ENCODE measurements at regions not wholly inside any gene's neighbourhood (a gene's known extent, or its start where the extent isn't known, plus 50 kb on each side); places are given as distances from the start of the nearest gene placed in this dataset.

DNA sequence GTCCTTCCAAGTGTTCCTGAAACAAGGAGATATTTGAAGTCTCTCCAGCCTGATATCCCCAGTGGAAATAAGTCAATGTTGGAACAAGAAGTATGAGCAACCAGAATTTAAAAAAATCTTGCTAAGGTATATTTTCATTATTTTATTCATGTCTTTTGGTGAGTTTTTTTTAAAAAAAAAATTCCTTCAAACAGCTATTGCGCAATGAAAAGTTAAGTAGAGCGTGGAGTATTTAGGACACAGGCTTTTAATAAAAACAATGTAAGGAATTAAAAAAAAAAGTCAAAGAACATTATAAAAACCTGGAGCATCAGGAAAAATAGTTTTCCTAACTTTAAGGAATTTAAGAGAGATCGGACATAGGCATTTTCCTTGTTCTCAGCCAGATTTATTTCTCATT lies 940.4 kb downstream of the KCNJ2 start:
- H3K4me3 ChIP-seq = no peak overlapping the region
- H3K9ac ChIP-seq (ENCODE audit: insufficient read length) = no peak overlapping the region
- no peaks in the 10 kb centered on the region for H3K9me3 ChIP-seq (ENCODE audit: low read depth, low read length)
- no peak overlapping the region for H3K27ac ChIP-seq
- no peak for DNase-seq (ENCODE audit: low read depth, low spot score)
- TF ChIP-seq EZH2 (IDR thresholded peaks at IDR 0.05) (no peak), POLR2AphosphoS5 (IDR thresholded peaks at IDR 0.05; ENCODE audit: borderline replicate concordance, low read depth, low read length) (no peak), FOXP2 (optimal IDR thresholded peaks at IDR 0.05; ENCODE audit: control extremely low read depth, extremely low read length, insufficient read depth) (no peak)
- no peaks in the 10 kb centered on the region for H3K36me3 ChIP-seq (ENCODE audit: insufficient read depth, low read length)

DNA sequence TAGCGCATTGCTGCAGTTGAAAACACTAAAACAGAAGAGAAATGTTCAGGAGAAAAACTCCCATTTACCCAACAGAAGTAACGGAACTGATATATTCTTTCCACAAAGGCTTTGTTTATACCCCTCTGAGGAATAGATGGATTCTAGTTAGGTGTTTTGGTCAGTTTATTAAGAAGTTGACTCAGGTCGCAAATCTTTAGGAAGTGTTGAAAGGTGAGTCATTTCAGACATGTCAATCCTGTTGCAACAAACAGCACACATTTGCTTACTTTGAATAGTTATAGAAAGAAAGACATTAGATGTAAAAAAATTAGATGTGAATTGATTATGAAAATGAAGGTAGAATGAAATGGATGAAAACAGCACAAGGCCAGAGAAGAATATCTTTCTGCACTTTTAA lies 941.0 kb downstream of the KCNJ2 start:
- no peak overlapping the region for H3K27ac ChIP-seq
- TF ChIP-seq FOXP2 (optimal IDR thresholded peaks at IDR 0.05; ENCODE audit: control extremely low read depth, extremely low read length, insufficient read depth) (no peak), EZH2 (IDR thresholded peaks at IDR 0.05) (no peak), POLR2AphosphoS5 (IDR thresholded peaks at IDR 0.05; ENCODE audit: borderline replicate concordance, low read depth, low read length) (no peak)
- no peak for DNase-seq (ENCODE audit: low read depth, low spot score)
- H3K4me3 ChIP-seq = no peak overlapping the region
- no peaks in the 10 kb centered on the region for H3K9me3 ChIP-seq (ENCODE audit: low read depth, low read length)
- no peak overlapping the region for H3K9ac ChIP-seq (ENCODE audit: insufficient read length)
- no peaks in the 10 kb centered on the region for H3K36me3 ChIP-seq (ENCODE audit: insufficient read depth, low read length)

DNA sequence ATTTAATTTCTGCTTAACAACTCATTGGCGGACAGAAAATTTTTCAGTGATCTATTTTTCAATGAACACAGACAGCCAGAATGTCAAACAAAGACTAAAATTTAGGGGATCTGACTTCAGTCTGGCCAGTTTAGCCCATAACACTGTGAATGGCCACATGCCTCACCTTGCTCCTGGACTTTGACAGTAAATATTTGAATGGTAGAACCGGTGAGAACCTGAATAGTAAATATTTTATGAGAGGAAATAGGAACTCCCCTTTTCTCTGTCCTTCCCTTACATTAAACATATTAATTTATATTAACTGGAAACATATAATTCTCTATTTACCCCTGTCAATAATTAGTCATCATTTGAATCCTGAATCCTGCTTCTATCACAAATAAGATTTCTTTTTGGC lies 942.1 kb downstream of the KCNJ2 start:
- Histone ChIP-seq H3K9me3 (ENCODE audit: low read depth, low read length) (no peaks in the 10 kb centered on the region), H3K27ac (no peak overlapping the region), H3K4me3 (no peak overlapping the region), H3K9ac (ENCODE audit: insufficient read length) (no peak overlapping the region), H3K36me3 (ENCODE audit: insufficient read depth, low read length) (no peaks in the 10 kb centered on the region)
- TF ChIP-seq EZH2 (IDR thresholded peaks at IDR 0.05) (no peak), POLR2AphosphoS5 (IDR thresholded peaks at IDR 0.05; ENCODE audit: borderline replicate concordance, low read depth, low read length) (no peak), FOXP2 (optimal IDR thresholded peaks at IDR 0.05; ENCODE audit: control extremely low read depth, extremely low read length, insufficient read depth) (no peak)
- DNase-seq (ENCODE audit: low read depth, low spot score) = no peak

DNA sequence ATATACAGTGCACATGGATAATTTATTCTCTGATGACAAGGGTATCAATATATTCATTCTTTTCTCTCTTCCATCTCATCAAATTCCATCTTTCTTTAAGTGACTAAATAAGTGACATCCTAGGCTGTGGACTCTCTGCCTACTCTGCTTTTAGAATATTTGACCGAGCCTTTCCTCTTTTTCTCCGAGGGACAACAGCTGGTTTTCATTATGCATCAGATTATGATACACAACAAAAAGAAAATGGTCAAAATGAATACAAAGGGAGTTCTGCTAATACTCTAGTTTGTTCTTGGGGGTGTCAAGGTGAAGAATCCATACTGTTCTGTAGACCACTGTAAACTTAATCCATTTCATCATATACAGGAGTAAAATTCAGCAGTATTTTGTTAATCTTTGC lies 942.6 kb downstream of the KCNJ2 start:
- Histone ChIP-seq H3K36me3 (ENCODE audit: insufficient read depth, low read length) (no peaks in the 10 kb centered on the region), H3K9ac (ENCODE audit: insufficient read length) (no peak overlapping the region), H3K4me3 (no peak overlapping the region), H3K9me3 (ENCODE audit: low read depth, low read length) (no peaks in the 10 kb centered on the region), H3K27ac (no peak overlapping the region)
- TF ChIP-seq POLR2AphosphoS5 (IDR thresholded peaks at IDR 0.05; ENCODE audit: borderline replicate concordance, low read depth, low read length) (no peak), FOXP2 (optimal IDR thresholded peaks at IDR 0.05; ENCODE audit: control extremely low read depth, extremely low read length, insufficient read depth) (no peak), EZH2 (IDR thresholded peaks at IDR 0.05) (no peak)
- DNase-seq (ENCODE audit: low read depth, low spot score) = no peak

DNA sequence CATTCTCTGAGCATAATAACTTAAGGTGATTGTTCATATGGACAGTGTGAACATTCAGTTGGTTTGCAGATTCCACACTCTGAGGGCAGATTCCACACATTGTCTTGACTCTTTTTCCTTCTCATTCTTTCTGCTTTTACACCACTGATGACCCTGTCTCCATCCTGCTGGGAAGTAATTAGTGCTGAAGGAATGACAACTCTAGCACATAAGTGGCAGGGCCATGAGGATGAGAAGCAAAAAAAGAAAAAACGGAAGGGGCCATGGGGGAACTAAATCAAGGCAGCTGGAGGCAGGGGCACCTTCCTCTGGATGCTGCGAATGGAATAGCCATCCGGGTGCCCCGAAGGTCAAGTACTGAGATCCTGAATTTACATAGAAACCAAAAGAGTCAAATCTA lies 944.0 kb downstream of the KCNJ2 start:
- Histone ChIP-seq H3K9ac (ENCODE audit: insufficient read length) (no peak overlapping the region), H3K4me3 (no peak overlapping the region), H3K36me3 (ENCODE audit: insufficient read depth, low read length) (no peaks in the 10 kb centered on the region), H3K27ac (no peak overlapping the region), H3K9me3 (ENCODE audit: low read depth, low read length) (no peaks in the 10 kb centered on the region)
- TF ChIP-seq EZH2 (IDR thresholded peaks at IDR 0.05) (no peak), FOXP2 (optimal IDR thresholded peaks at IDR 0.05; ENCODE audit: control extremely low read depth, extremely low read length, insufficient read depth) (no peak), POLR2AphosphoS5 (IDR thresholded peaks at IDR 0.05; ENCODE audit: borderline replicate concordance, low read depth, low read length) (no peak)
- DNase-seq (ENCODE audit: low read depth, low spot score) = no peak

DNA sequence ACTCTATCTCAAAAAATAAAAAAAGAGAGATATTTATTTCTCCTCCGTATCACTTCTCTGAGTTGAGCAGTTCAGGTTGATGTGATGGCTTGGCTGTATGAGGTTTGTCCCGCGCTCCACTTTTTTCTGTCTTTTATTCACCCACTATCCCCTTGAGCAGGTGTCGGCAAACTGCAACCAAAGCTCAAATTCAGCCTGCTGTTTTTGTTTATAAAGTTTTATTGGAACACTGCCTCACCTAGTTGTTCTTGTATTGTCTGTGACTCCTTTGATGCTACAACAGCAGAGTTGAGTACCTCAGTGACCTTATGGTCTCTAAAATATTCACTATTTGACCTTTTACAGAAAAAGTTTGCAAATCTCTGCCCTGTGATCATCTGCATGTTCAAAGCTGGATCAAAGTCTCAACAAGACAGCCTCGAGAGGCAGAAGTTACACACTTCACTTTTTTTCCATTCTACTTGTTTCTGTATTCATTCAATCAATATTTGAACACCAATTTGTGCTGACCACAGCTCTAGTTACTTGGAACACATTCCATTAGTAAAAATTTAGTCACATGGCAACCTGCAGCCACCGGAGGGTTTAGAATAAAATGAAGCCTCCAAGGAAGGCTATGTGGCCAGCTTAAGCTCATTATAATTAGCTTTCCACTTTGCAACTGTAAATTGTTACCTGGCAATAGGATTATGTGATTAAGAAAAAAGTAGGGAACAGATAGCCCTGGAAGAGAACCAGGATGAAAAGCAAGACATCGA lies 945.8 kb downstream of the KCNJ2 start:
- DNase-seq (ENCODE audit: low read depth, low spot score) = no peak
- TF ChIP-seq EZH2 (IDR thresholded peaks at IDR 0.05) (no peak), POLR2AphosphoS5 (IDR thresholded peaks at IDR 0.05; ENCODE audit: borderline replicate concordance, low read depth, low read length) (no peak), FOXP2 (optimal IDR thresholded peaks at IDR 0.05; ENCODE audit: control extremely low read depth, extremely low read length, insufficient read depth) (no peak)
- Histone ChIP-seq H3K36me3 (ENCODE audit: insufficient read depth, low read length) (no peaks in the 10 kb centered on the region), H3K4me3 (no peak overlapping the region), H3K9ac (ENCODE audit: insufficient read length) (no peak overlapping the region), H3K9me3 (ENCODE audit: low read depth, low read length) (no peaks in the 10 kb centered on the region), H3K27ac (no peak overlapping the region)

DNA sequence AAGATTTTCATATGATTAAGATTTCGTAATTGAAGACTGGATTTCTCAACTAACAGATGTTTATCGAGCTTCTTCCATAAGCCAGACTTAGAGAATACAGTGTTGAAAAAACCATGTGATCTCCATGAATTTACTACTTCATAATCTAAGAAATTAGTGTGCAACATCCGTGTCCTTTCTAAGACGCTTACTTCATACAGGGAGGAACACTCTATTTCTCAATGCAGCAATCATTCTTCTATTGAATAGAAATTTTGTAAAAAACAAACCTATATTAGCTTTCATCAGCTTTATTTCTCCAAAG lies 946.3 kb downstream of the KCNJ2 start:
- TF ChIP-seq EZH2 (IDR thresholded peaks at IDR 0.05) = no peak
- no peak for DNase-seq (ENCODE audit: low read depth, low spot score)
- Histone ChIP-seq H3K27ac (no peak overlapping the region), H3K9me3 (ENCODE audit: low read depth, low read length) (no peaks in the 10 kb centered on the region), H3K4me3 (no peak overlapping the region), H3K36me3 (ENCODE audit: insufficient read depth, low read length) (no peaks in the 10 kb centered on the region), H3K9ac (ENCODE audit: insufficient read length) (no peak overlapping the region)

DNA sequence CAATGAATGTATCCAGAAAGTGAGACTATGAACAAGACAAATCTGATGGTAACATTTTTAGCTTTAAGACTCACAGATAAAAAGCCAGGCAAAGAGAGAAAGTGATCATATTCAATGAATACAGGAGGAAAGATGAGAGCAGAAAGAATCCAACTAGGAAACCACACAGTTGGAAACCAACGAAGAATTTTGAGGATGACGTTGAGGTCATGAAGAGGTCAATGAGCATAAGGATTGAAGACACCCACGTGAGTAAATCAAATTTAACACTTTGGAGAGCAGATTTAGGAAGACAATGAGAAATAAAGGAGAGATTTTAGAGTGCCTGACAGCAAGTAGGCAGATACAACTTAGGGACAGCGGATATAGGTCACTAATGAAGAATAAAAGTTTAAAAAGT lies 948.1 kb downstream of the KCNJ2 start:
- no peak overlapping the region for H3K4me3 ChIP-seq
- H3K27ac ChIP-seq = no peak overlapping the region
- no peaks in the 10 kb centered on the region for H3K36me3 ChIP-seq (ENCODE audit: insufficient read depth, low read length)
- no peak overlapping the region for H3K9ac ChIP-seq (ENCODE audit: insufficient read length)
- no peak for TF ChIP-seq FOXP2 (optimal IDR thresholded peaks at IDR 0.05; ENCODE audit: control extremely low read depth, extremely low read length, insufficient read depth)
- no peaks in the 10 kb centered on the region for H3K9me3 ChIP-seq (ENCODE audit: low read depth, low read length)
- DNase-seq (ENCODE audit: low read depth, low spot score) = no peak

DNA sequence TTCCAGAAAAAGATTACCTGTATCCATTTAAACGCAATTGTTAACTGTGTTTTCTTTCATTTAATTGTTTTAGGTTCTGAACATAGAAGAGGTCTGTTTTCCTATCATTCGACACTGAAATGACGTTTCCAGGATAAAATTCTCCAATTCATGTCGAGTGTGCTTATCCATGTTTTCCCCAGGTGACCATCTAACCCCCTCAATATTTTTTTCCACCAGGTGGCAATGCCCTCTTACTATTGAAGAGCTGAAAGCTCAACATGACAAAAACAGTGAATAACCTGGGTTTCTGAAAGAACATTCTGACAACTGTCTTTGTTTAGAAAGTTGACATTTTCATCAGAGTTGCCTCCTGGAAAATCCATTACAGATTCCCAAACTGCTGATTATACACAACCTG lies 948.7 kb downstream of the KCNJ2 start:
- H3K9ac ChIP-seq (ENCODE audit: insufficient read length) = no peak overlapping the region
- H3K27ac ChIP-seq = no peak overlapping the region
- TF ChIP-seq EZH2 (IDR thresholded peaks at IDR 0.05) = no peak
- TF ChIP-seq FOXP2 (optimal IDR thresholded peaks at IDR 0.05; ENCODE audit: control extremely low read depth, extremely low read length, insufficient read depth) = no peak
- no peak for TF ChIP-seq POLR2AphosphoS5 (IDR thresholded peaks at IDR 0.05; ENCODE audit: borderline replicate concordance, low read depth, low read length)
- H3K4me3 ChIP-seq = no peak overlapping the region
- H3K9me3 ChIP-seq (ENCODE audit: low read depth, low read length) = no peaks in the 10 kb centered on the region
- H3K36me3 ChIP-seq (ENCODE audit: insufficient read depth, low read length) = no peaks in the 10 kb centered on the region
- DNase-seq (ENCODE audit: low read depth, low spot score) = no peak
